Keratinocyte (primary cell): ENCODE measurements at regions not wholly inside any gene's neighbourhood (a gene's known extent, or its start where the extent isn't known, plus 50 kb on each side); places are given as distances from the start of the nearest gene placed in this dataset.

Experiments used
- DNase-seq: peaks from one replicate; pipeline ENCODE4 v3.0.0-alpha.2; 2011; ENCODE audit warnings: low read depth, missing footprints, low spot score
- FAIRE-seq: peaks from 2 replicates; lab custom pipeline; 2011; peaks lifted over from hg19 to GRCh38; lab: Jason Lieb, UNC
- H2AFZ ChIP-seq: 2 replicates; pipeline ENCODE4 v1.6.0; 2012; ENCODE audit warnings: low read length, control low read depth, inconsistent platforms; ENCODE audit not compliant: control insufficient read depth
- H3K27ac ChIP-seq: 2 replicates; pipeline ENCODE4 v1.5.1; 2011; ENCODE audit warnings: low read length; ENCODE audit not compliant: control insufficient read depth, insufficient read depth
- H3K27me3 ChIP-seq: 3 replicates; pipeline ENCODE4 v1.6.0; 2011; ENCODE audit warnings: low read length; ENCODE audit not compliant: control insufficient read depth, insufficient read depth; ENCODE audit errors: extremely low read depth
- H3K36me3 ChIP-seq, 2 experiments: 2 replicates in 1 of 2; 3 replicates in 1 of 2; pipeline ENCODE4 v1.5.1; 2011; ENCODE audit warnings: low read length in 2 of 2, mild to moderate bottlenecking in 1 of 2; ENCODE audit not compliant: control insufficient read depth in 2 of 2, insufficient read depth in 2 of 2; ENCODE audit errors: extremely low read depth in 1 of 2
- H3K4me1 ChIP-seq: 3 replicates; pipeline ENCODE4 v1.5.1; 2011; ENCODE audit warnings: low read length; ENCODE audit not compliant: control insufficient read depth, insufficient read depth; ENCODE audit errors: extremely low read depth
- H3K4me2 ChIP-seq: 3 replicates; pipeline ENCODE4 v1.6.0; 2011; ENCODE audit warnings: low read depth, low read length; ENCODE audit not compliant: control insufficient read depth, insufficient read depth; ENCODE audit errors: extremely low read depth
- H3K4me3 ChIP-seq, 3 experiments: fragments of 200-600 bp in 1 of 3; sonication (generic) in 1 of 3; 2 replicates in 2 of 3; 3 replicates in 1 of 3; pipeline ENCODE4 v1.5.1; 2011 to 2016; ENCODE audit warnings: low read length in 3 of 3, mild to moderate bottlenecking in 3 of 3, control low read depth in 2 of 3, inconsistent platforms in 1 of 3, low read depth in 1 of 3, mixed read lengths in 1 of 3, mixed run types in 1 of 3, moderate library complexity in 1 of 3; ENCODE audit not compliant: control insufficient read depth in 2 of 3, insufficient read depth in 2 of 3; ENCODE audit errors: extremely low read depth in 1 of 3
- H3K79me2 ChIP-seq: 2 replicates; pipeline ENCODE4 v1.6.0; 2012; ENCODE audit warnings: low read length; ENCODE audit not compliant: control insufficient read depth, insufficient read depth
- H3K9ac ChIP-seq: 3 replicates; pipeline ENCODE4 v1.6.0; 2011; ENCODE audit warnings: low read length; ENCODE audit not compliant: control insufficient read depth, insufficient read depth; ENCODE audit errors: extremely low read depth
- H3K9me1 ChIP-seq: 3 replicates; pipeline ENCODE4 v1.6.0; 2011; ENCODE audit warnings: low read length; ENCODE audit not compliant: control insufficient read depth, insufficient read depth; ENCODE audit errors: extremely low read depth
- H3K9me3 ChIP-seq: 2 replicates; pipeline ENCODE4 v1.5.1; 2012; ENCODE audit warnings: low read depth, low read length; ENCODE audit not compliant: control insufficient read depth
- H4K20me1 ChIP-seq: 3 replicates; pipeline ENCODE4 v1.6.0; 2011; ENCODE audit warnings: low read length; ENCODE audit not compliant: control insufficient read depth, insufficient read depth; ENCODE audit errors: extremely low read depth
- CTCF ChIP-seq, 3 experiments: IDR thresholded peaks in 1 of 3; conservative IDR thresholded peaks in 1 of 3; optimal IDR thresholded peaks in 1 of 3; 2 replicates in 2 of 3; 3 replicates in 1 of 3; pipeline versions ENCODE3 to v1.5.1; 2011; ENCODE audit warnings: low read length in 3 of 3, mild to moderate bottlenecking in 3 of 3, moderate library complexity in 2 of 3, control low read depth in 1 of 3, inconsistent platforms in 1 of 3; ENCODE audit not compliant: insufficient read depth in 2 of 3; ENCODE audit errors: extremely low read depth in 1 of 3
- EZH2 ChIP-seq: IDR thresholded peaks from one replicate; pipeline ENCODE4 v1.6.1; 2012; ENCODE audit warnings: inconsistent platforms, mild to moderate bottlenecking, low read length, moderate library complexity
- dilution Hi-C: fragments of 300-500 bp; cut with MboI; formaldehyde crosslinking; loops from one replicate; pipeline ENCODE4 v1.7.0; 2020; ENCODE audit warnings: low sequenced_read_pairs; ENCODE audit not compliant: extremely low pct_ligation_motif_present

- no peaks in the 10 kb centered on the region for H3K9me3 ChIP-seq
- no peaks in the 10 kb centered on the region for H3K79me2 ChIP-seq
- dilution Hi-C loops = no loop called here
- FAIRE-seq (no peak), DNase-seq (no peak)
- H3K27me3 ChIP-seq = peaks cover 24% of the 10 kb centered on the region
- H3K36me3 ChIP-seq = no peaks in the 10 kb centered on the region
- H3K4me2 ChIP-seq = no peak overlapping the region
- H2AFZ ChIP-seq = no peak overlapping the region
- H4K20me1 ChIP-seq = no peaks in the 10 kb centered on the region
- TF ChIP-seq CTCF (optimal IDR thresholded peaks at IDR 0.05 in 1 of 3, IDR thresholded peaks at IDR 0.05 in 1 of 3, conservative IDR thresholded peaks at IDR 0.05 in 1 of 3; ENCODE audit: extremely low read depth in 1 of 3, insufficient read depth in 2 of 3, low read length in 3 of 3) = no peak
- no peak for TF ChIP-seq EZH2
- H3K4me1 ChIP-seq = no peaks in the 10 kb centered on the region
- no peak overlapping the region for H3K4me3 ChIP-seq
- no peak overlapping the region for H3K9ac ChIP-seq
- no peak overlapping the region for H3K27ac ChIP-seq
- H3K9me1 ChIP-seq = no peaks in the 10 kb centered on the region
Measured at GRCh38 chr20:61066526-61066925, 185.5 kb upstream of the CDH4 start.

DNA sequence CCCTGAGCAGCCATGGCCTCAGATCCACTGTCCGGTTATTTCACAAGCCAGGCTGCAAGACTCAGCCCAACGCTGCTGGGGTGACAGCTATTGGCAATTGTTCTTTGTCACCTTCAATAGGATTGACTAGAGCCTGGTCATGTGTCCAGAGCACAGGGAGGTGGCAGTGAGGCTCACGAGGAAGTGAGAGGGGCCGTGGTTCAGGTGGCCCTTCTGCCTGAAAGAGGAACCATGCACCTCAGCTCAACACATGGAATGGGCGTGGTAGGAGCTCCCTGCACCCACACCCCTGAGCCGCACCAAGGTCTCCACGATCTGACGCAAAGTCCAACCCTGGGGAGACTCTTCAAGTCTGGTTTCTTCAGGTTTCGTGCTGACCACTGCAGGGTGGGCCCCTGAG, 184.8 kb upstream of the CDH4 start:
- FAIRE-seq (no peak), DNase-seq (no peak)
- dilution Hi-C loops = no loop called here
- H3K4me1 ChIP-seq = no peaks in the 10 kb centered on the region
- H3K9ac ChIP-seq = no peak overlapping the region
- no peaks in the 10 kb centered on the region for H4K20me1 ChIP-seq
- no peak overlapping the region for H2AFZ ChIP-seq
- no peaks in the 10 kb centered on the region for H3K36me3 ChIP-seq
- H3K9me1 ChIP-seq = no peaks in the 10 kb centered on the region
- H3K9me3 ChIP-seq = no peaks in the 10 kb centered on the region
- H3K27ac ChIP-seq = no peak overlapping the region
- no peak overlapping the region for H3K4me2 ChIP-seq
- TF ChIP-seq CTCF (optimal IDR thresholded peaks at IDR 0.05 in 1 of 3, IDR thresholded peaks at IDR 0.05 in 1 of 3, conservative IDR thresholded peaks at IDR 0.05 in 1 of 3; ENCODE audit: extremely low read depth in 1 of 3, insufficient read depth in 2 of 3, low read length in 3 of 3) (no peak), EZH2 (no peak)
- H3K4me3 ChIP-seq = no peak overlapping the region
- H3K27me3 ChIP-seq = peaks cover 24% of the 10 kb centered on the region
- H3K79me2 ChIP-seq = no peaks in the 10 kb centered on the region
